ENCODE measurements at regions not wholly inside any gene's neighbourhood (a gene's known extent, or its start where the extent isn't known, plus 50 kb on each side); places are given as distances from the start of the nearest gene placed in this dataset.

- TF ChIP-seq CTCF (IDR thresholded peaks at IDR 0.05; ENCODE audit: insufficient read depth, low read depth, low read length) (no peak), EZH2 (IDR thresholded peaks at IDR 0.05; ENCODE audit: insufficient read depth, low read length) (no peak)
These were observed 72.0 kb upstream of the DUSP10 start for GRCh38 chr1:221813887-221814286.
